B cell (primary cell): ENCODE measurements at regions not wholly inside any gene's neighbourhood (a gene's known extent, or its start where the extent isn't known, plus 50 kb on each side); places are given as distances from the start of the nearest gene placed in this dataset.

Experiments used
- EZH2 ChIP-seq: IDR thresholded peaks from 2 replicates; pipeline ENCODE4 v1.6.1; 2012; ENCODE audit warnings: borderline replicate concordance, low read depth, mild to moderate bottlenecking, moderate library complexity, low read length; ENCODE audit not compliant: insufficient read depth, poor library complexity, severe bottlenecking
- TF ChIP-seq, protein P1 (sequence below): fragments of 200-600 bp; IDR thresholded peaks from one replicate; pipeline ENCODE4 v1.8.0; 2022; ENCODE audit warnings: antibody characterized with exemption, mild to moderate bottlenecking

- TF ChIP-seq, protein P1, sequence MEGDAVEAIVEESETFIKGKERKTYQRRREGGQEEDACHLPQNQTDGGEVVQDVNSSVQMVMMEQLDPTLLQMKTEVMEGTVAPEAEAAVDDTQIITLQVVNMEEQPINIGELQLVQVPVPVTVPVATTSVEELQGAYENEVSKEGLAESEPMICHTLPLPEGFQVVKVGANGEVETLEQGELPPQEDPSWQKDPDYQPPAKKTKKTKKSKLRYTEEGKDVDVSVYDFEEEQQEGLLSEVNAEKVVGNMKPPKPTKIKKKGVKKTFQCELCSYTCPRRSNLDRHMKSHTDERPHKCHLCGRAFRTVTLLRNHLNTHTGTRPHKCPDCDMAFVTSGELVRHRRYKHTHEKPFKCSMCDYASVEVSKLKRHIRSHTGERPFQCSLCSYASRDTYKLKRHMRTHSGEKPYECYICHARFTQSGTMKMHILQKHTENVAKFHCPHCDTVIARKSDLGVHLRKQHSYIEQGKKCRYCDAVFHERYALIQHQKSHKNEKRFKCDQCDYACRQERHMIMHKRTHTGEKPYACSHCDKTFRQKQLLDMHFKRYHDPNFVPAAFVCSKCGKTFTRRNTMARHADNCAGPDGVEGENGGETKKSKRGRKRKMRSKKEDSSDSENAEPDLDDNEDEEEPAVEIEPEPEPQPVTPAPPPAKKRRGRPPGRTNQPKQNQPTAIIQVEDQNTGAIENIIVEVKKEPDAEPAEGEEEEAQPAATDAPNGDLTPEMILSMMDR: no peak
- no peak for TF ChIP-seq EZH2
Observed at GRCh38 chr6:112579601-112580000, 232.5 kb downstream of the RFPL4B start.
